T47D (cell line): ENCODE measurements at regions not wholly inside any gene's neighbourhood (a gene's known extent, or its start where the extent isn't known, plus 50 kb on each side); places are given as distances from the start of the nearest gene placed in this dataset.

Experiments
- DNase-seq, 2 experiments: peaks; one replicate each; pipeline versions ENCODE4 v3.0.0 to v3.0.0-alpha.2; 2011 to 2012; ENCODE audit warnings: low read depth in 1 of 2, low spot score in 1 of 2
- JUND ChIP-seq: IDR thresholded peaks from 2 replicates; pipeline ENCODE4 v1.6.1; 2012; ENCODE audit warnings: low read depth
- in situ Hi-C: cut with HindIII; loops from 2 replicates; pipeline ENCODE4 v1.10.0; 2016; ENCODE audit warnings: low sequenced_read_pairs, low pct_unique_long_range_greater_than_20kb

DNA sequence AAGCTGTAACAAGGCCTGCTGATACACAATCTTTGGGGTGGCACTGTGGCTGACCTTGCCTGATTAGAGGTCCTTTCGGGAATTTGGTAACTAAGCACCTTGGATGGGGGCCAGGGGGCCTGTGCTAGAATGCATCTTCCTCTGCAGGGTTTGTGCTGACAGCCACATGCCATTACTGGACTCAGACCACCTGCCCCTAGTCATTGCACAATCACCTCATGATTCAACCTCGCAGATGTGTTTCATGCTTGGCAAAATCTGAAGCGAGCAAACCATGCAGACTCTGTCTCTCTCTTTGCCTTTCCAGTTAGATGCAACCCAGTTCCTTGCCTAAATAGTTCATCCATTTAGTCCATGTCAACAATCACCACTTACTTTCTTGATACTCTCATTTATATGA, 96.5 kb upstream of the ERCC6L2 start:
- in situ Hi-C loops, result no loop called here
- no peak for DNase-seq
- no peak for TF ChIP-seq JUND

GRCh38 chr9:95777136-95777535, 98.4 kb upstream of the ERCC6L2 start:
- DNase-seq, result no peak
- in situ Hi-C loops, result no loop called here
- no peak for TF ChIP-seq JUND

DNA sequence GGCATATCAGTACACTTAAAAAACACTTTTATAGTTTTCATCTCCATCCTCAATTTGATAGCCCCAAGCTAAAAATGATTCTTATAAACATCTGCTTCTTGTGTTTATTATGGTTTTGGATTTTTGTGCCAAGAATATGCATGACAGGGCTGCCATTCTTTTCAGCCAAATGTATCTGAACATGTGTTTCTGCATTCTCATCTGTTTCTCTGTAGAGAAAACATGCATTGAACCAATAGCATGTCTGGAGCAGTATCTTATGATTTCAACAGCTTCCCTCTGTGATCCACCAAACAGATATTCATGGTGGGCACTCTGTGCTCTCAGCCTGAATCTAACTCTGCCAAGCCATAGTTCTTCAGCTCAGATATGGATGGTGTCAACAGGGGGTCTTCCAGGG, 99.3 kb upstream of the ERCC6L2 start:
- TF ChIP-seq JUND, result no peak
- no peak for DNase-seq
- in situ Hi-C loops, result no loop called here

GRCh38 chr9:95775191-95775590, 100.3 kb upstream of the ERCC6L2 start:
- no peak for DNase-seq
- in situ Hi-C loops, result no loop called here
- no peak for TF ChIP-seq JUND

- DNase-seq, result no peak
- no peak for TF ChIP-seq JUND
- in situ Hi-C loops, result no loop called here
Measured at GRCh38 chr9:95773053-95773418, 102.5 kb upstream of the ERCC6L2 start.

GRCh38 chr9:95772320-95773052, 103.0 kb upstream of the ERCC6L2 start:
- TF ChIP-seq JUND, result no peak
- no peak for DNase-seq
- in situ Hi-C loops, result no loop called here

DNA sequence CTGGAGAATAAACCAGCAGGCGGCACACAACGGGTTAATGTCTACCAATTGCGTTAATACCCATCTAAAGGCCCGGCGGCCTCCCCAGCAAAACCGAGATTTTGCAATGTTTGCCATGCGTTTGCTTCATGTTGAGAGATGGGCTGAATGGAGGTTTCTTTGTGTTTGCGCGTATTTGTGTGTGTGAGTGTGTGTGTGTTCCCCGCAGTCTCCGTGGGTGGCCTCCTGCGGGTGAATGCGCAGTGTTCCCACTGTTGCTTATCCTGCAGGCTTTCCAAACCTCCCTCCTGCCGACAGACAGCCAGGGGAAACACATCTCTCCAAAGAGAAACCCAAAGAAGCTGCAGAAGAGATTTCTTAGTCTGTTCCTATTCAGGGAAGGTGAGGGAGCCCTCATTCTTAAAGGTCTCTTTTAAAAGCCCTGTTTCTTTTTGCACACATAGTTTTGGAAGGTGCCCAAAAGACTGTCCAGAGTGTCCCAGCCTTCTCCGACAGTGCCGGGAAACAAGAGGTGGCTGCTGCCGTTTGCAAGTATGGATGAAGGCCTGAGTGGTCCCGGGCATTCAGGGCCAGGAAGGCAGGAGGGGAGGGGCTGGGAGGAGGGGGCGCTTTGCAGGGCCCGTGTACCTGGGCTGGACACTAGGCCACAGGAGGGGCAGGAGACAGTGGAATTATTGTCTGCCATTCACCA, 103.8 kb upstream of the ERCC6L2 start:
- in situ Hi-C loops, result no loop called here
- TF ChIP-seq JUND, result no peak
- DNase-seq, result no peak

DNA sequence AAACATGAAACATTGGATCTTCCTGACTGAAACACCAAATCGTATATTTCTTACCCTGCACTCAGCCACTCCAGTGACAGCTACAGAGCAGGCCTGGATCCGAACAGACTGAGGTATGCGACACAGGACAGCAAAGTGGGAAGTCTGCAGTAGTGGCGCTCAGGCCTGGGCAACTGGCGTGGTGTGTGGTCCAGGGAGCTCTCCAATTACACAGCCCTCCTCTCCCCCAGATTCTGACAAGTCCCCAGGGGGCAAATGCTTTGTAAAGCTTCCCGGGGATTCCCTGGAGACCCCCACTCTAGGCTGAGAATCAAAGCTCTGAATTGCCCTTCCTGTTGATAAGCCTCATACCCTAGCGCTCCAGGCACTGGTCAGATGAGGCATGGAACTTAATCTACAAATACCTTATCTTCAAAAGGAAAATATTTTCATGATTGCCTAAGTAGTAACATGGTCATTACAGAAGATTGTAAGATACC, 104.8 kb upstream of the ERCC6L2 start:
- TF ChIP-seq JUND, result no peak
- no peak for DNase-seq
- in situ Hi-C loops, result no loop called here

DNA sequence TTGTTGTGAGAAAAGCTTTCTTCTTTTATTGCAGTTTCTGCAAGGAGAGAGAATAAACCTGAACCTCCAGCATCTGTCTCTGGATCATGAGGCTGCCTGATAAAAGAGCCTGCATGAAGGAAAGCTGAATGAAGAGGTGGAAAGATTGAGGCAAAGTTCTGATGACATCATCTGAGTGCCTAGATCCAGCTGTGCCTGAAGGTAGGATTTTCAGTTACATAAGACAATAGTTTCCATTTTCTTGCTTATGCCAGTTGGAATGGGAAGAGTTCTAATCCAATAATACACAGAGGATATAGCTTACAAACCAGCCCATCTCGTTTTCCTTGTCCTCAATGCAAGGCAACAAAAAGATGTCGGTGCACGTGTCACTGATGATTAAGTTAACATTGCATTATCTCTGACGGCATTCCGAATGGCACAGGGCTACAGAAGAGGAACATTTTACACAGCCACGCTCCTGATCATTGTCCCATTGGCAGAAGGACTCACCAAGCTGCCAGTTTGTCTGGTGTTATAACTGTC, 105.5 kb upstream of the ERCC6L2 start:
- DNase-seq, result no peak
- in situ Hi-C loops, result no loop called here
- no peak for TF ChIP-seq JUND

DNA sequence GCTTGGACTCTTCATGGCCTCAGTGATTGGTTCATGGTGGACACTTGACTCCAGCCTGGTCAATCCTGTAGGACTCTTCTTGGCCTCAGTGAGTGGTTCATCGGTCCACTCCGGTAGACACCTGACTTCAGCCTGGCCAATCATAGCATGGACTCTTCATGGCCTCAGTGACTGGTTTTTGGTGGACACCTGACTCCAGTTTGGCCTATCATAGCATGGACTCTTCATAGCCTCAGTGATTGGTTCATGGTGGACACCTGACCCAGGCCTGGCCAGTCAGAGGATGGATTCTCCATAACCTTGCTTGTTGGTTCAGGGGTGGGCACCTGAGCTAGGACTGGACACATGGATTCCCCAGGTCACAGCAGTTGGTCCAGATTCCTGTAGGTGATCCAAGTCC, 106.0 kb upstream of the ERCC6L2 start:
- in situ Hi-C loops, result no loop called here
- TF ChIP-seq JUND, result no peak
- no peak for DNase-seq

DNA sequence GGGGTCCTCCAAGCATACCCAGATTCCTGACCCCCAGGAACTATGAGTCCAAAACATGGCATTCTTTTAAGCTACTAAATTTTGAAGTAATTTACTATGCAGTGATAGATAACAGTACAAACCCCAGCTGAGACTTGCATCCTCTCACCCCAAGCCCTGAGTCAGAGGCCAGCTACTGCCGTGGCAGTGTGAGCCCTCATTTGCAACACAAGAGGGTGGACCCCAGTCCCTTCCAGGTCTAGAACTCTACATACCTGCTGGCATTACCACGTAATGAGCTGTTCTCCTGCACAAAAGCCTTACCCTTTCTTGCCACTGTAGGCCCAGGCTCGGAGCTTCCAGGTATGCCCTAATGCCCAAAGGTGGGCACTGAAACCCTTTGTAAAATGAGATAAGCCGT, 108.6 kb upstream of the ERCC6L2 start:
- DNase-seq, result no peak
- in situ Hi-C loops, result no loop called here
- TF ChIP-seq JUND, result no peak

DNA sequence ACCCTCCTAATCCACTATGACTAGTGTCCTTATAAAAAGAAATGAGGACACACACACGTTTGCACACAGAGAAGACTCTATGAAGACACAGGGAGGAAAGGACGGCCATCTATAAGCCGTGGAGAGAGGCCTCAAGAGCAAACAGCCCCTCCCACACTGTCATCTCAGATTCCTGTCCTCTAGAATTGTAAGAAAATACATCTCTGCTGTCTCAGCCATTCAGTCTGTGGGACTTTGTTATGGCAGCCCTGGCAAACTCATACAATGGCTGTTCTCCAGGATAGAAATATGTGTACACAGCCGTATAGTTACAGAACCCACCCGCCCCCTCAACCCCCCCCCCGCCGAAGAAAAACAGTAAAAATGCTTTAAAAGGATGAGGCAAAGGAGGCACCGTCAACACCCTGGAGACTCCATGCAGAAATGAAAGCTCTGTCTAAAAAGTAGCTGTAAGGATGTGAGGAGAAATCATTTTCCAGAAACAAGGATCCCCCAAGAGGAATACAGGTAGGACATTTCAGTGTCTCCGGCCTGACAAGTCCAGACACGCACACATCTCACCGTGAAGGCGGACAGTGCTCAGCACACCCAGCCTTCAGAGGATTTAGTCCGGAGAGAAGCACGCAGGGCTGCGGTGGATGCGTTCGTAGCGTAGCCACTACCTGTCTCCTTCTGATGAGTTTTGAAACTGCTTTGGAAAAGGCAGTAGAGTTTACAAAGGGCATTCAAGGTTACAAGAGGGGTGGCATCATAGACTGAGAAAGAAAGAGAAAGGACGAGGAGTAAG, 110.8 kb upstream of the ERCC6L2 start:
- no peak for TF ChIP-seq JUND
- DNase-seq, result no peak
- in situ Hi-C loops, result no loop called here

- no peak for DNase-seq
- in situ Hi-C loops, result no loop called here
- TF ChIP-seq JUND, result no peak
Measured at GRCh38 chr9:95763983-95764382, 111.5 kb upstream of the ERCC6L2 start.
